ENCODE measurements at regions not wholly inside any gene's neighbourhood (a gene's known extent, or its start where the extent isn't known, plus 50 kb on each side); places are given as distances from the start of the nearest gene placed in this dataset.

- TF ChIP-seq CTCF (conservative IDR thresholded peaks at IDR 0.05 in 1 of 2, IDR thresholded peaks at IDR 0.05 in 1 of 2; ENCODE audit: extremely low read depth in 1 of 2, insufficient read depth in 1 of 2, low read depth in 1 of 2, low read length in 2 of 2) = no peak
- TF ChIP-seq EZH2 (IDR thresholded peaks at IDR 0.05; ENCODE audit: borderline replicate concordance, low read length) = no peak
Measured at GRCh38 chr21:26388731-26389231, 184.3 kb downstream of the CYYR1 start.
